SK-N-SH (cell line): ENCODE measurements at regions not wholly inside any gene's neighbourhood (a gene's known extent, or its start where the extent isn't known, plus 50 kb on each side); places are given as distances from the start of the nearest gene placed in this dataset.

Experiments
- CTCF ChIA-PET: fragments of 300-600, 350-600 bp; formaldehyde crosslinking; extraction: SDS; loops from one replicate; lab custom pipeline; 2021; lab: Yijun Ruan, JAX
- POLR2A ChIA-PET: fragments of 350-600 bp; sonication (Branson Sonifier 250); formaldehyde crosslinking; extraction: SDS; loops from one replicate; lab custom pipeline; 2020; ENCODE audit warnings: antibody characterized with exemption, inconsistent platforms; lab: Yijun Ruan, JAX
- DNase-seq: peaks from one replicate; pipeline ENCODE4 v3.0.0; 2012
- H2AFZ ChIP-seq: fragments of 200-600 bp; sonication (generic); 2 replicates; pipeline ENCODE4 v1.8.1; 2016; ENCODE audit warnings: antibody characterized with exemption, mild to moderate bottlenecking, low read depth
- H3F3A ChIP-seq: fragments of 200-600 bp; sonication (generic); replicated peaks from 2 replicates; pipeline ENCODE3; 2016; ENCODE audit warnings: antibody characterized with exemption, mild to moderate bottlenecking; ENCODE audit not compliant: insufficient read depth
- H3K27ac ChIP-seq, 2 experiments: fragments of 200-500 bp in 1 of 2; fragments of 200-600 bp in 1 of 2; sonication (Bioruptor generic) in 1 of 2; sonication (generic), shearing (Covaris generic) in 1 of 2; 2 replicates each; pipeline versions ENCODE4 v1.5.1 to v1.6.1; 2014 to 2016; ENCODE audit warnings: low read depth in 2 of 2, inconsistent platforms in 1 of 2, low read length in 1 of 2, mild to moderate bottlenecking in 1 of 2, mixed read lengths in 1 of 2
- H3K27me3 ChIP-seq: fragments of 200-600 bp; sonication (generic), shearing (Covaris generic); 2 replicates; pipeline ENCODE4 v1.6.1; 2016; ENCODE audit warnings: mixed run types; ENCODE audit not compliant: insufficient read depth
- H3K36me3 ChIP-seq, 2 experiments: fragments of 200-500 bp in 1 of 2; fragments of 200-600 bp in 1 of 2; sonication (Bioruptor generic) in 1 of 2; sonication (generic) in 1 of 2; replicated peaks in 1 of 2; 2 replicates each; pipeline versions ENCODE3 to v1.5.1; 2014 to 2016; ENCODE audit warnings: low read length in 1 of 2, mild to moderate bottlenecking in 1 of 2; ENCODE audit not compliant: insufficient read depth in 2 of 2, control insufficient read depth in 1 of 2
- H3K4me1 ChIP-seq, 2 experiments: fragments of 200-500 bp in 1 of 2; fragments of 200-600 bp in 1 of 2; sonication (Bioruptor generic) in 1 of 2; sonication (generic), shearing (Covaris generic) in 1 of 2; 2 replicates each; pipeline versions ENCODE4 v1.5.1 to v1.6.1; 2014 to 2016; ENCODE audit warnings: low read depth in 1 of 2, low read length in 1 of 2, mixed run types in 1 of 2; ENCODE audit not compliant: insufficient read depth in 2 of 2, control insufficient read depth in 1 of 2
- H3K4me2 ChIP-seq: fragments of 200-600 bp; sonication (generic), shearing (Covaris generic); 2 replicates; pipeline ENCODE4 v1.6.1; 2017; ENCODE audit warnings: mixed run types
- H3K4me3 ChIP-seq, 2 experiments: fragments of 200-500 bp in 1 of 2; fragments of 200-600 bp in 1 of 2; sonication (Bioruptor generic) in 1 of 2; sonication (generic), shearing (Covaris generic) in 1 of 2; 2 replicates each; pipeline versions ENCODE4 v1.5.1 to v1.8.1; 2014 to 2016; ENCODE audit warnings: low read depth in 2 of 2, inconsistent platforms in 1 of 2, low read length in 1 of 2, mild to moderate bottlenecking in 1 of 2, mixed read lengths in 1 of 2, moderate library complexity in 1 of 2
- H3K79me2 ChIP-seq: fragments of 200-600 bp; sonication (generic); 2 replicates; pipeline ENCODE4 v1.8.1; 2017; ENCODE audit warnings: mild to moderate bottlenecking; ENCODE audit not compliant: insufficient read depth
- H3K9ac ChIP-seq: fragments of 200-600 bp; sonication (generic); 2 replicates; pipeline ENCODE4 v1.6.1; 2017; ENCODE audit warnings: mixed run types
- H3K9me2 ChIP-seq: fragments of 200-600 bp; sonication (generic); 2 replicates; pipeline ENCODE4 v1.6.1; 2017; ENCODE audit warnings: mixed run types
- H3K9me3 ChIP-seq: fragments of 200-600 bp; sonication (generic); 2 replicates; pipeline ENCODE4 v1.6.1; 2017; ENCODE audit warnings: mixed run types, mild to moderate bottlenecking, moderate library complexity
- H4K20me1 ChIP-seq: fragments of 200-600 bp; sonication (generic); 2 replicates; pipeline ENCODE4 v1.6.1; 2017; ENCODE audit warnings: mild to moderate bottlenecking, mixed run types; ENCODE audit not compliant: insufficient read depth
- CHD2 ChIP-seq: fragments of 150-350 bp; IDR thresholded peaks from 2 replicates; pipeline ENCODE4 v1.6.1; 2018; ENCODE audit warnings: low read length; ENCODE audit not compliant: partially characterized antibody
- EP300 ChIP-seq, 2 experiments: IDR thresholded peaks; 2 replicates each; pipeline versions ENCODE4 v1.4.0 to v1.6.1; 2012; ENCODE audit warnings: borderline replicate concordance in 1 of 2, low read depth in 1 of 2, low read length in 1 of 2
- EZH2phosphoT487 ChIP-seq: fragments of 200-600 bp; sonication (generic); IDR thresholded peaks from 2 replicates; pipeline ENCODE4 v1.6.1; 2017; ENCODE audit warnings: low read depth, mixed run types, mild to moderate bottlenecking, antibody characterized with exemption, moderate library complexity, borderline replicate concordance
- FOSL2 ChIP-seq: IDR thresholded peaks from 2 replicates; pipeline ENCODE4 v1.4.0; 2012; ENCODE audit warnings: low read depth, mild to moderate bottlenecking, moderate library complexity, borderline replicate concordance
- FOXJ3 ChIP-seq: sonication (generic); formaldehyde crosslinking; IDR thresholded peaks from 2 replicates; pipeline ENCODE4 v1.5.1; 2020; ENCODE audit warnings: mild to moderate bottlenecking, missing genetic modification reagents
- FOXM1 ChIP-seq: IDR thresholded peaks from 2 replicates; pipeline ENCODE4 v1.4.0; 2012; ENCODE audit warnings: low read depth, mild to moderate bottlenecking
- GABPA ChIP-seq: IDR thresholded peaks from 2 replicates; pipeline ENCODE4 v1.4.0; 2012; ENCODE audit warnings: low read depth, mild to moderate bottlenecking
- GATA2 ChIP-seq: sonication (generic); formaldehyde crosslinking; IDR thresholded peaks from 2 replicates; pipeline ENCODE4 v1.5.0; 2020; ENCODE audit warnings: mild to moderate bottlenecking, missing genetic modification reagents
- MEF2A ChIP-seq: IDR thresholded peaks from 2 replicates; pipeline ENCODE4 v1.4.0; 2012; ENCODE audit warnings: low read depth, borderline replicate concordance
- MXI1 ChIP-seq: IDR thresholded peaks from 2 replicates; pipeline ENCODE4 v1.6.1; 2012; ENCODE audit warnings: mild to moderate bottlenecking, low read depth, low read length, improper control_type of control experiment
- NFIC ChIP-seq: IDR thresholded peaks from 2 replicates; pipeline ENCODE4 v1.4.0; 2012; ENCODE audit warnings: borderline replicate concordance
- POLR2AphosphoS5 ChIP-seq: IDR thresholded peaks from 2 replicates; pipeline ENCODE4 v1.6.1; 2012; ENCODE audit warnings: low read depth, low read length
- REST ChIP-seq: IDR thresholded peaks from 2 replicates; pipeline ENCODE4 v1.6.1; 2012; ENCODE audit warnings: mild to moderate bottlenecking, low read depth, low read length, moderate library complexity
- SMC3 ChIP-seq: IDR thresholded peaks from 2 replicates; pipeline ENCODE4 v1.6.1; 2012; ENCODE audit warnings: low read depth, low read length, improper control_type of control experiment
- USF2 ChIP-seq: fragments of 150-350 bp; IDR thresholded peaks from 2 replicates; pipeline ENCODE4 v1.6.1; 2017; ENCODE audit warnings: antibody characterized with exemption, low read length, low read depth, borderline replicate concordance
- YY1 ChIP-seq: IDR thresholded peaks from 2 replicates; pipeline ENCODE4 v1.4.0; 2012; ENCODE audit warnings: low read depth, mild to moderate bottlenecking
- WGBS: methylation state at CpG from one replicate; pipeline ENCODE4 v1.1.6; 2017; ENCODE audit warnings: low lambda C conversion rate; 5-methylcytosine and 5-hydroxymethylcytosine counted together
- TF ChIP-seq, protein P1 (sequence below): fragments of 150-350 bp; IDR thresholded peaks from 2 replicates; pipeline ENCODE4 v1.6.1; 2016; ENCODE audit warnings: mild to moderate bottlenecking, low read depth, low read length
- TF ChIP-seq, protein P2 (sequence below): IDR thresholded peaks from 2 replicates; pipeline ENCODE4; 2012

DNA sequence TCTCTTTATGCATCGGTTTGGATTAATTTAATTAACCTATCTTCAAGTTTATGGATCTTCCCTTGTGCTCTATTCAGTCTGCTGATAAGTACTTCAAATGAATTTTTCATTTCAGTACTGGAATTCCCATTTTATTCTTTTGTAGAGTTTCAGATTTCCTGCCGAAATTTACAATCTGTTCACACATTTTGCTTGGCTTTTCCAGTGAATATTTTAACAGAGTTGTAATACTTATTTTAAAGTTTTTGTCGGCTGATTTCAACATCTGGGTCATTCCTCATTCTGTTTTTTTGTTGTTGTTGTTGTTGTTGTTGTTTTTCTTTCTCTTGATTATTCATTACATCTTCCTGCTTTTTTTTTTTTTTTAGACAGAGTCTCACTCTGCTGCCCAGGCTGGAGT, 89.9 kb upstream of the KCNMA1 start:
- Histone ChIP-seq H3K36me3 (peaks cover 0 to 4% of the 10 kb centered on the region in 2 experiments), H3K27me3 (no peaks in the 10 kb centered on the region), H3K9me2 (no peaks in the 10 kb centered on the region), H3K9ac (no peak overlapping the region), H3K27ac (no peak overlapping the region), H3F3A (no peaks in the 10 kb centered on the region), H3K4me1 (peaks cover 0 to 3% of the 10 kb centered on the region in 2 experiments; a peak in 1 of 4 replicates), H4K20me1 (no peaks in the 10 kb centered on the region), H2AFZ (no peak overlapping the region), H3K9me3 (no peaks in the 10 kb centered on the region), H3K4me3 (no peak overlapping the region), H3K79me2 (no peaks in the 10 kb centered on the region), H3K4me2 (no peak overlapping the region)
- POLR2A ChIA-PET: no interaction called here
- no peak for DNase-seq
- CTCF ChIA-PET: no interaction called here
- WGBS: 77% methylated on average over 3 of the region's 3 CpGs
- TF ChIP-seq, protein P1, sequence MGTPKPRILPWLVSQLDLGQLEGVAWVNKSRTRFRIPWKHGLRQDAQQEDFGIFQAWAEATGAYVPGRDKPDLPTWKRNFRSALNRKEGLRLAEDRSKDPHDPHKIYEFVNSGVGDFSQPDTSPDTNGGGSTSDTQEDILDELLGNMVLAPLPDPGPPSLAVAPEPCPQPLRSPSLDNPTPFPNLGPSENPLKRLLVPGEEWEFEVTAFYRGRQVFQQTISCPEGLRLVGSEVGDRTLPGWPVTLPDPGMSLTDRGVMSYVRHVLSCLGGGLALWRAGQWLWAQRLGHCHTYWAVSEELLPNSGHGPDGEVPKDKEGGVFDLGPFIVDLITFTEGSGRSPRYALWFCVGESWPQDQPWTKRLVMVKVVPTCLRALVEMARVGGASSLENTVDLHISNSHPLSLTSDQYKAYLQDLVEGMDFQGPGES: no peak
- TF ChIP-seq FOXJ3 (no peak), MEF2A (no peak), CHD2 (no peak), GABPA (no peak), REST (no peak), SMC3 (no peak), NFIC (no peak), EP300 (IDR thresholded peaks at IDR 0.05; ENCODE audit: borderline replicate concordance in 1 of 2, low read depth in 1 of 2, low read length in 1 of 2) (no peak), USF2 (no peak), FOXM1 (no peak), EZH2phosphoT487 (no peak), GATA2 (CRISPR knock-in tag) (no peak), POLR2AphosphoS5 (no peak), MXI1 (no peak), FOSL2 (no peak), YY1 (no peak)
- TF ChIP-seq, protein P2, sequence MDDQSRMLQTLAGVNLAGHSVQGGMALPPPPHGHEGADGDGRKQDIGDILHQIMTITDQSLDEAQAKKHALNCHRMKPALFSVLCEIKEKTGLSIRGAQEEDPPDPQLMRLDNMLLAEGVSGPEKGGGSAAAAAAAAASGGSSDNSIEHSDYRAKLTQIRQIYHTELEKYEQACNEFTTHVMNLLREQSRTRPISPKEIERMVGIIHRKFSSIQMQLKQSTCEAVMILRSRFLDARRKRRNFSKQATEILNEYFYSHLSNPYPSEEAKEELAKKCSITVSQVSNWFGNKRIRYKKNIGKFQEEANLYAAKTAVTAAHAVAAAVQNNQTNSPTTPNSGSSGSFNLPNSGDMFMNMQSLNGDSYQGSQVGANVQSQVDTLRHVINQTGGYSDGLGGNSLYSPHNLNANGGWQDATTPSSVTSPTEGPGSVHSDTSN: no peak
